HCT116 (cell line): ENCODE measurements at regions not wholly inside any gene's neighbourhood (a gene's known extent, or its start where the extent isn't known, plus 50 kb on each side); places are given as distances from the start of the nearest gene placed in this dataset.

ENCODE experiments used
- ATAC-seq: fragments of 200-7000 bp; cut with Tn5 transposase; 2 replicates; pipeline ENCODE4 v1.9.1; 2020; ENCODE audit warnings: mild to moderate bottlenecking, moderate library complexity
- BruUV-seq: library from RNA; stranded (reverse); fragments of 400-500 nt; replicated peaks from 2 replicates; lab custom pipeline; 2021; lab: Mats Ljungman, UMichigan
- CTCF ChIA-PET: fragments of 300-600 bp; sonication (Branson Sonifier 250); formaldehyde crosslinking; loops from one replicate; lab custom pipeline; 2021; ENCODE audit warnings: antibody characterized with exemption; lab: Charles Lee
- POLR2A ChIA-PET: fragments of 300-600, 350-600 bp; sonication (Branson Sonifier 250); formaldehyde crosslinking; loops from one replicate; lab custom pipeline; 2021; ENCODE audit warnings: antibody characterized with exemption; lab: Charles Lee
- RAD21 ChIA-PET, 2 experiments: fragments of 300-600 bp; sonication (Branson Sonifier 250); formaldehyde crosslinking; loops; one replicate each; lab custom pipeline; 2023; ENCODE audit warnings: low total read pairs in 2 of 2; ENCODE audit not compliant: uncharacterized antibody in 2 of 2, unreplicated experiment in 2 of 2, low non-redundant PET in 1 of 2; lab: Charles Lee
- DNase-seq: peaks from one replicate; pipeline ENCODE4 v3.0.0-alpha.2; 2010; ENCODE audit warnings: low read depth, low spot score
- H2AFZ ChIP-seq: fragments of 200-600 bp; shearing (Covaris generic), sonication (generic); 2 replicates; pipeline ENCODE4 v1.6.1; 2017; ENCODE audit warnings: low read depth, mixed run types, mixed read lengths, antibody characterized with exemption, low read length; ENCODE audit not compliant: poor library complexity, severe bottlenecking
- H3K27ac ChIP-seq: 2 replicates; pipeline ENCODE4 v1.5.1; 2012; ENCODE audit warnings: low read depth, low read length
- H3K27me3 ChIP-seq: fragments of 200-600 bp; sonication (generic); 2 replicates; pipeline ENCODE4 v1.6.1; 2016; ENCODE audit warnings: mixed run types, low read length, mixed read lengths; ENCODE audit not compliant: insufficient read depth
- H3K36me3 ChIP-seq, 2 experiments: fragments of 200-500 bp in 1 of 2; fragments of 200-600 bp in 1 of 2; sonication (Bioruptor generic) in 1 of 2; sonication (generic) in 1 of 2; 2 replicates each; pipeline versions ENCODE4 v1.5.1 to v1.6.1; 2014 to 2016; ENCODE audit warnings: low read length in 2 of 2, inconsistent platforms in 1 of 2, mixed read lengths in 1 of 2, mixed run types in 1 of 2; ENCODE audit not compliant: insufficient read depth in 2 of 2, control insufficient read depth in 1 of 2
- H3K4me1 ChIP-seq, 2 experiments: fragments of 200-600 bp in 1 of 2; sonication (generic) in 1 of 2; 2 replicates each; pipeline versions ENCODE4 v1.5.1 to v1.6.1; 2012 to 2017; ENCODE audit warnings: low read length in 2 of 2, inconsistent platforms in 1 of 2, mild to moderate bottlenecking in 1 of 2, mixed read lengths in 1 of 2, mixed run types in 1 of 2, moderate library complexity in 1 of 2; ENCODE audit not compliant: insufficient read depth in 2 of 2, control insufficient read depth in 1 of 2
- H3K4me2 ChIP-seq: fragments of 200-600 bp; sonication (generic); 2 replicates; pipeline ENCODE4 v1.6.1; 2017; ENCODE audit warnings: mixed run types, low read length, mixed read lengths
- H3K4me3 ChIP-seq, 2 experiments: fragments of 200-600 bp in 1 of 2; sonication (generic) in 1 of 2; replicated peaks in 1 of 2; 2 replicates each; pipeline ENCODE4 v1.5.1; 2011 to 2016; ENCODE audit warnings: low read length in 2 of 2, control low read depth in 1 of 2, low read depth in 1 of 2, mild to moderate bottlenecking in 1 of 2, mixed read lengths in 1 of 2, mixed run types in 1 of 2
- H3K79me2 ChIP-seq: fragments of 200-600 bp; sonication (generic); 2 replicates; pipeline ENCODE4 v1.6.1; 2017; ENCODE audit warnings: mild to moderate bottlenecking, mixed run types, low read length, moderate library complexity, mixed read lengths; ENCODE audit not compliant: insufficient read depth
- H3K9ac ChIP-seq: fragments of 200-600 bp; sonication (generic); 2 replicates; pipeline ENCODE4 v1.6.1; 2016; ENCODE audit warnings: low read length, mixed read lengths
- H3K9me2 ChIP-seq: fragments of 200-600 bp; sonication (generic), shearing (Covaris generic); 2 replicates; pipeline ENCODE4 v1.6.1; 2017; ENCODE audit warnings: mixed run types, mild to moderate bottlenecking, moderate library complexity; ENCODE audit not compliant: insufficient read depth
- H3K9me3 ChIP-seq, 2 experiments: fragments of 200-500 bp in 1 of 2; fragments of 200-600 bp in 1 of 2; sonication (Bioruptor generic) in 1 of 2; sonication (generic) in 1 of 2; 2 replicates each; pipeline ENCODE4 v1.6.1; 2014 to 2017; ENCODE audit warnings: low read length in 2 of 2, mixed read lengths in 2 of 2, inconsistent platforms in 1 of 2, low read depth in 1 of 2, mild to moderate bottlenecking in 1 of 2, mixed run types in 1 of 2, moderate library complexity in 1 of 2; ENCODE audit not compliant: control insufficient read depth in 1 of 2, insufficient read depth in 1 of 2
- H4K20me1 ChIP-seq: fragments of 200-600 bp; sonication (generic), shearing (Covaris generic); 2 replicates; pipeline ENCODE4 v1.6.1; 2017; ENCODE audit warnings: mixed run types, mild to moderate bottlenecking, moderate library complexity; ENCODE audit not compliant: insufficient read depth
- CBX3 ChIP-seq: IDR thresholded peaks from 2 replicates; pipeline ENCODE4 v1.6.1; 2012; ENCODE audit warnings: low read depth
- EGR1 ChIP-seq: IDR thresholded peaks from 2 replicates; pipeline ENCODE4 v1.6.1; 2012; ENCODE audit warnings: low read depth
- ELF1 ChIP-seq: IDR thresholded peaks from 2 replicates; pipeline ENCODE4 v1.6.1; 2012; ENCODE audit warnings: low read depth, borderline replicate concordance
- EZH2 ChIP-seq: fragments of 200-600 bp; sonication (generic); IDR thresholded peaks from 2 replicates; pipeline ENCODE4 v1.6.1; 2017; ENCODE audit warnings: antibody characterized with exemption, mixed run types
- JUND ChIP-seq: IDR thresholded peaks from 2 replicates; pipeline ENCODE4 v1.6.1; 2012
- POLR2A ChIP-seq: IDR thresholded peaks from 2 replicates; pipeline ENCODE4 v1.7.0; 2011; ENCODE audit warnings: borderline replicate concordance; ENCODE audit not compliant: insufficient read depth, insufficient read length; ENCODE audit errors: extremely low read depth
- POLR2AphosphoS5 ChIP-seq: IDR thresholded peaks from 2 replicates; pipeline ENCODE4 v1.6.1; 2011; ENCODE audit warnings: mild to moderate bottlenecking, low read depth, low read length, moderate library complexity
- RAD21 ChIP-seq: IDR thresholded peaks from 2 replicates; pipeline ENCODE4 v1.6.1; 2012; ENCODE audit warnings: low read depth, mild to moderate bottlenecking
- TCF7L2 ChIP-seq: IDR thresholded peaks from 2 replicates; pipeline ENCODE4 v1.7.0; 2011; ENCODE audit warnings: borderline replicate concordance, inconsistent platforms; ENCODE audit not compliant: insufficient read depth, insufficient read length; ENCODE audit errors: extremely low read depth
- intact Hi-C: fragments of 100-400 bp; cut with micrococcal nuclease; formaldehyde crosslinking; loops from 2 replicates; pipeline ENCODE4 v1.10.0; 2022
- TF ChIP-seq, protein P1 (sequence below): IDR thresholded peaks from 2 replicates; pipeline ENCODE4 v1.6.1; 2012
- TF ChIP-seq, protein P2 (sequence below): IDR thresholded peaks from 2 replicates; pipeline ENCODE4 v1.6.1; 2011; ENCODE audit warnings: mild to moderate bottlenecking, low read length, moderate library complexity; ENCODE audit not compliant: insufficient replicate concordance; ENCODE audit errors: extremely low read depth

DNA sequence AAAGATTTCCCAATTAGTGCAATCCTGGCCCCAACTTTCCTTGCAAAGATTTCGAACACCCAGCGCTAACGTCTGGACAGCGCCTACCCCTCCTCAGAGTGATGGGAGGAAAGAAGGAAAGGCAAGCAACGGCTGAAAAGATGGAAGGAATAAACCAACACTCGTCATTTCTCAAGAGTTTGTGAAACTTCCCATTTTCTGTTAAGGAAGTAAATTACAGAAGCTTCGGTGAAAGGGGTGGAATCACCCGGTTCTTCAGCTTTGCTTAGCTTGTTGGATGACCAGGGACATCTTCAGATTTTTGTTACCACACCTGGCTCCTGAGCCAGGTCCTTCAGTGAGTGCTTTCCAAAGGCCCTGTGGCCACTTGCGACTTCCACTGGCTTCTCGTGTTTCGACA lies 313.1 kb downstream of the SKIDA1 start (continued):
- TF ChIP-seq, protein P1, sequence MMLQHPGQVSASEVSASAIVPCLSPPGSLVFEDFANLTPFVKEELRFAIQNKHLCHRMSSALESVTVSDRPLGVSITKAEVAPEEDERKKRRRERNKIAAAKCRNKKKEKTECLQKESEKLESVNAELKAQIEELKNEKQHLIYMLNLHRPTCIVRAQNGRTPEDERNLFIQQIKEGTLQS = no peak
- TF ChIP-seq TCF7L2 (no peak), RAD21 (no peak), POLR2A (no peak), EGR1 (no peak)
- TF ChIP-seq, protein P2, sequence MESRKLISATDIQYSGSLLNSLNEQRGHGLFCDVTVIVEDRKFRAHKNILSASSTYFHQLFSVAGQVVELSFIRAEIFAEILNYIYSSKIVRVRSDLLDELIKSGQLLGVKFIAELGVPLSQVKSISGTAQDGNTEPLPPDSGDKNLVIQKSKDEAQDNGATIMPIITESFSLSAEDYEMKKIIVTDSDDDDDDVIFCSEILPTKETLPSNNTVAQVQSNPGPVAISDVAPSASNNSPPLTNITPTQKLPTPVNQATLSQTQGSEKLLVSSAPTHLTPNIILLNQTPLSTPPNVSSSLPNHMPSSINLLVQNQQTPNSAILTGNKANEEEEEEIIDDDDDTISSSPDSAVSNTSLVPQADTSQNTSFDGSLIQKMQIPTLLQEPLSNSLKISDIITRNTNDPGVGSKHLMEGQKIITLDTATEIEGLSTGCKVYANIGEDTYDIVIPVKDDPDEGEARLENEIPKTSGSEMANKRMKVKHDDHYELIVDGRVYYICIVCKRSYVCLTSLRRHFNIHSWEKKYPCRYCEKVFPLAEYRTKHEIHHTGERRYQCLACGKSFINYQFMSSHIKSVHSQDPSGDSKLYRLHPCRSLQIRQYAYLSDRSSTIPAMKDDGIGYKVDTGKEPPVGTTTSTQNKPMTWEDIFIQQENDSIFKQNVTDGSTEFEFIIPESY = no peak

DNA sequence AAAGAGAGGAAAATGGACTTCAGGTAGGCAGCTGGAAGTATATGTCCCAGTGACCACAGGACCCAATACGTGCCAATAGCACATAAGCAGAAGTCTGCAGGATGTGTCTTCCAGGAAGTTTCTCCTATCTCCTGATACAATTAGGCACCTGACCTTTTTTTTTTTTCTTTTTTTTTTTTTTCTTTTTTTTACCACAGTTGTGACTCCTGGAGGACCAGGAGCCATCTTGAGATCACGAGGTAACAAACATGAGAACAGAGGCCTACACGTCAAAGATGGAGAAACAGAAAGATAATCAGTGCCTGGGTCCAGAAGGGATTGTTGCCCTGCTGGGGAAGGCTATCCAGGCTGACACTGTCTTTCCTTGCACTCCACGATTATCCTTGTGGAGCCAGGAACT lies 312.4 kb upstream of the NEBL start:
- ATAC-seq = no peak
- no peak overlapping the region for H3K9ac ChIP-seq
- RAD21 ChIA-PET = no interaction called here
- no peak overlapping the region for H3K4me3 ChIP-seq
- no peaks in the 10 kb centered on the region for H4K20me1 ChIP-seq
- 0 out of 4 replicates have a peak, but pooled peaks cover 0 to 9% of the 10 kb centered on the region in 2 experiments for H3K9me3 ChIP-seq
- CTCF ChIA-PET = no interaction called here
- no peaks in the 10 kb centered on the region for H3K9me2 ChIP-seq
- POLR2A ChIA-PET = no interaction called here
- no peaks in the 10 kb centered on the region for H3K36me3 ChIP-seq
- no peaks in the 10 kb centered on the region for H3K79me2 ChIP-seq
- H2AFZ ChIP-seq = no peak overlapping the region
- DNase-seq = no peak
- H3K27ac ChIP-seq = no peak overlapping the region
- H3K4me2 ChIP-seq = no peak overlapping the region
- H3K4me1 ChIP-seq = no peaks in the 10 kb centered on the region
- intact Hi-C loops = no loop called here
- no TSS peak for BruUV-seq
- no peaks in the 10 kb centered on the region for H3K27me3 ChIP-seq
- TF ChIP-seq POLR2AphosphoS5 = no peak
- TF ChIP-seq JUND = no peak
- TF ChIP-seq EZH2 = no peak
- no peak for TF ChIP-seq TCF7L2
- TF ChIP-seq CBX3 = no peak
- no peak for TF ChIP-seq ELF1
- TF ChIP-seq, all 23 proteins: peak for 0
